ENCODE measurements at regions not wholly inside any gene's neighbourhood (a gene's known extent, or its start where the extent isn't known, plus 50 kb on each side); places are given as distances from the start of the nearest gene placed in this dataset.

DNA sequence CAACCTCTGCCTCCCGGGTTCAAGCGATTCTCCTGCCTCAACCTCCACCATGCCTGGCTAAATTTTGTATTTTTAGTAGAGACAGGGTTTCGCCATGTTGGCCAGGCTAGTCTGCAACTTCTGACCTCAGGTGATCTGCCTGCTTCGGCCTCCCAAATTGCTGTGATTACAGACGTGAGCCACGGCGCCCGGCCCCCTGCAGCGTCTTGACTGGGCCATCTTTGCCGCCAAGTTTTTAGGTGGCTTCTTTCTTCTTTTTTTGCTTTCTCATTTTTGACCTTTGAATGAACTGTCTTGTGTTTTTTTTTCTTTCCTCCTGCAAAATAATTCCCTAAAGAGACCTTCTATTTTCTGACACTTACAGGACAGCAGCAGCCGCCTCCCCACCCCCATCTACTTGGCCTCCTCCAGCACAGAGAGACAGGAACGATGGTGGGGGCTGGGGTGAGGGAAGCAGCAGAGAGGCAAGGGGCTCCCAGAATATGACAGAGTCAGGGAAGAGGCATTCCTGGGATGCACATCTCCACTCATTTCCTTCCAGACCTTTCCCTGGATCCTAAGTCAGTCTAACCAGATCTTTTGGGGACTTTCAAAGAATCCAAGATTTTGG is 92.6 kb upstream of the ALX4 start:
- TF ChIP-seq, protein P1, sequence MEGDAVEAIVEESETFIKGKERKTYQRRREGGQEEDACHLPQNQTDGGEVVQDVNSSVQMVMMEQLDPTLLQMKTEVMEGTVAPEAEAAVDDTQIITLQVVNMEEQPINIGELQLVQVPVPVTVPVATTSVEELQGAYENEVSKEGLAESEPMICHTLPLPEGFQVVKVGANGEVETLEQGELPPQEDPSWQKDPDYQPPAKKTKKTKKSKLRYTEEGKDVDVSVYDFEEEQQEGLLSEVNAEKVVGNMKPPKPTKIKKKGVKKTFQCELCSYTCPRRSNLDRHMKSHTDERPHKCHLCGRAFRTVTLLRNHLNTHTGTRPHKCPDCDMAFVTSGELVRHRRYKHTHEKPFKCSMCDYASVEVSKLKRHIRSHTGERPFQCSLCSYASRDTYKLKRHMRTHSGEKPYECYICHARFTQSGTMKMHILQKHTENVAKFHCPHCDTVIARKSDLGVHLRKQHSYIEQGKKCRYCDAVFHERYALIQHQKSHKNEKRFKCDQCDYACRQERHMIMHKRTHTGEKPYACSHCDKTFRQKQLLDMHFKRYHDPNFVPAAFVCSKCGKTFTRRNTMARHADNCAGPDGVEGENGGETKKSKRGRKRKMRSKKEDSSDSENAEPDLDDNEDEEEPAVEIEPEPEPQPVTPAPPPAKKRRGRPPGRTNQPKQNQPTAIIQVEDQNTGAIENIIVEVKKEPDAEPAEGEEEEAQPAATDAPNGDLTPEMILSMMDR (IDR thresholded peaks at IDR 0.05) = no peak
- no peak for TF ChIP-seq POLR2A (IDR thresholded peaks at IDR 0.05)

Data from uterus (tissue), 2 donors.